Hematopoietic multipotent progenitor cell treated with erythropoietin and hydrocortisone succinate and interleukin-3 and kit ligand, for 4 days (in vitro differentiated cells): ENCODE measurements at regions not wholly inside any gene's neighbourhood (a gene's known extent, or its start where the extent isn't known, plus 50 kb on each side); places are given as distances from the start of the nearest gene placed in this dataset.

ENCODE experiments used
- DNase-seq: peaks from one replicate; pipeline ENCODE4 v3.0.0-alpha.2; 2015

- no peak for DNase-seq
These were observed 57.2 kb upstream of the GSE1 start for GRCh38 chr16:85555719-85556455.

DNA sequence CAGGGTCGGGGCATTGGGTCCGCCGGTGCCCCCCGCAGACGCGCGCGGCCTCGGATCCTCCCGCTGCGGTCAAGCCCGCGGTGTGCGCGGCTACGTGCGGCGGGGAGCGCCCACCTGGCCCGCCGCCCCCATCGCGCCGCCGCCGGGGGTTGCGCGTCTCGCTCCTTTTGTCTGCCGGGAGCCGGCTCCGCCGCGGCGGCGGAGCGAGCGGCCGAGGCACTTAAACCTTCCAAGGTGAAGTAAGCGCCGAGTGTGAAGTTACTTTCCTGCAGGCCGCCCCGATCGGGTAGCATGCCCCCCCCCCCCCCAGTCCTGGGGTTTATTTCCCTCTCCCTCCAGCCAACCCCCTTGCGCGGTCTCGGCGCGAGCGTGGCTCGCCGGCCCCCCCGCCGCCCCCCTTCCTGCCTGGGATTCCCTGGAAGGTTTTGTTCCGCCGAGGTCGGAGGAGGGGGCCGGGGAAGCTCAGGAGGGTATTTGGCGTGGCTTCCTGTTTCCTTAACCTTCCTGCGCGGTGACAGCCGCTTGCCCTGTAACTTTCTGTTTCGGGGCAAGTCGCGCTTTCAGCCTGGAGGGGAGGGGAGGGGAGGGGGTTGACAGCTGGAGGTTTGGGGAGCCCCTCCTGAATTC lies 56.6 kb upstream of the GSE1 start:
- peak; percentile 75 for DNase-seq

DNA sequence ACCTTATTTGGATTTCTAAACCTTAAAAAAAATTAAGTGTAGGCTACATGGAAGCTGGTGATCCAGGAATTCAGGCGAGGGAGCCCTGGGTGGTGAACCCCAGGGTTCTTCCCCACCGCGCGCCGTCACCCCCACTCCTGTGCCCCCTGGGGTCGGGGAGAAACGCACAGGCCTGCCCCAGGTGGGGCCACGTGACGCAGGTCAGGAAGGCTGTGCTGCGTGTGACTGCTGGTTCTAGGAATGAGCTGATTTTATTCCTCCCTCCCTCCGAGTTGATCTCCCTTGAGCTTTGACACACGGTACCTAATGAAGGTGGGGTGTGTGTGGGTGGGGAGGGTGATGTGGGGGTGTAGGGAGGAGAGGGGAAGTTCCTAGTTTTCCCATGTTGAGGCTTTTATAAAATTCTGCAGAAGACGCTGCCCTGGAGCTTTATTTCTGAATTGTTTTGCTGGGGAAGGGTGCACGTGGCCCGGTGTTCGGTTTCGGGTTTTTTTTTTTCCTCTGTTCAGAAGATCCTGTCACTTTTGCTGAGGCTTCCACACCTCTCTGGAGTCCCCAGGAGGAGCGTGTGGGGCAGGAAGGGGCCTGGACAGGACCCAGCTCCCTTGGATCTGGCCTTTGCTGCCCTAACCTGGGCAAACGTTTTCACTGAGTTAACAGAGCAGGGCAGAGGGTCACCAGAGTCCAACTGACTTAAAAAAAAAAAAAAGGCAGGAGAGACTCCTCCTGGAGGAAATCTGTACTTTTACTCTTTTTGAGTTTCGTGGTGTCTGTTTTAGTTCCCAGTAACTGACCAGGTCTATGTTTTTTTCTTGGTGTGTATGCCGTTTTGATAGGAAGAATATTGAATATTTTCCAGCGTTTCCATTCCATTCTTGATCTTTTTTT lies 55.8 kb upstream of the GSE1 start:
- no peak for DNase-seq

DNA sequence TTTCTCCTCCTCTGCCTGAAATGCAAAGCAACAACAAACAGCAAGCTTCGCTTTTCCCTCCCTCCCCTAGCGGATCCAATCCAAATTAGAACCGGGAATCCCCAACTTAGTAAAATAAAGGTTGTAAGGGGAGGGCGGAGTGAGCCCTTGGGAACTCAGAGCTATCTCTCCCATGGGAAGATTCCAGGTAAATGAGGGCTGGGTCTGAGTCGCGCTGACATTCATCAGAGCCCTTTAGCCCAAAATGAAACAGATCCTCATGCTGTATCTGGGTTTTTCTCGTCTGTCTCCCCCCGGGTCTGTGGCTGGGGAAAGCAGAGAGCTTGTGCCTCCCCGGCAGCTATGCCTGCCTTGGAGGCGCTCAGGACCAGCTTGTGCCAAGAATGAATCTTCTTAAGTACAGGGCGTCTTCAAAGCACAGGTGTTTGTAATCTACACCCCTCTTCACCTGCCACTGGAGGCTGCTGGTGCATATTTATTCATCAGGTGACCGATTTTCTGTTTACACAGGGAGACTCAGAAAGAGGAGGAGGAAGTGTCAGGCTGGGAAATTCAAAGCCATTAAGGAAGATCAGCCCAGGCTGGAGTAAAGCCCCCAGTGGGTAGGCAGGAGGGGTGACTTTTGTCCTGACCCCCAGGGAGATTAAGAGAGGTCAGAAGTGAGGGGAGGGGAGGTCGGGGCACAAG lies 55.0 kb upstream of the GSE1 start:
- DNase-seq, result no peak

DNA sequence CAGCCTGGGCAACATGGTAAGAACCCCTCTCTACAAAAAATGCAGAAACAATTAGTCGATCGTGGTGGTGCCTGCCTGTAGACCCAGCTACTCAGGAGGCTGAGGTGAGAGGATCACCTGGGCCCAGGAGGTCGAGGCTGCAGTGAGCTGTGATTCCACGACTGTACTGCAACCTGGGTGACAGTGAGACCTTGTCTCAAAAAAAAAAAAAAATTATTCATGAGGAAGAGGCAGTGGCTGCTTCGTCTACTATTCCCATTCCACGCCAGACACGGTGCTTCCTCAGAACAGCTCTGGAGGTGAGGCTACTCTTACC lies 52.2 kb upstream of the GSE1 start:
- no peak for DNase-seq

GRCh38 chr16:85561248-85562092 lies 51.7 kb upstream of the GSE1 start:
- no peak for DNase-seq

DNA sequence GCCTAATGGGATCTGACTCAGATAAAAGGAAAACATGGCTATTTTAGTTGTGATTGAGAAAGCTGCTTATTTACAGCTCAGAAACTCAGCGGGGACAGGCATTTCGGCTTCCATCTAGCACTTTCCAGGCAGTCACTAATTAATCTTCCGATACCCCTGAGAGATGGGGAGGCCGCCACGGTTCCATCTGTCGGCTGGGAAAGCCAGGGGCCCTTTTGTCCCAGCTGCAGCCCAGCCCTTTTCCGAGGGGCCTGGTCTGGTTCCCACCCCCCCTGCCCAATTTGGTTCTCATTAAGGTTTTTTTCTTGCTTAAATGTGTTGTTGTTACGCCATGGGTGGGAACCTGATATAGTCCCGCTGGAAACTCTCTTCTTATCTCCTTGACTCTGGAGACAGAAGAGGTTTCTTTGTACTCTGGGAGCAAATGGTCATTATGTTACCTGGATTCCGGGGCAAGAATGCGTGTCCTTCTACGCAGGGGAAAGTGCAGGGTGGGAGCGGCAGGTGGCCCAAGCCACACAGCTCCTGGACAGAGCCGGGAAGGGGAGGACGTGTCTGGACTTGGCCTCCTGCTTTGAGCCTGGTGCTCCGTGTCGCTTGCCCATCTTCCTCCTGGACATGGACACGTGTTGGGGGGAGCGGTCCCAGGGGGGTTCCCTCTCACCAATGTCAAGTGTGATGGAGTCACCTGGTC lies 50.9 kb upstream of the GSE1 start:
- DNase-seq, result no peak

DNA sequence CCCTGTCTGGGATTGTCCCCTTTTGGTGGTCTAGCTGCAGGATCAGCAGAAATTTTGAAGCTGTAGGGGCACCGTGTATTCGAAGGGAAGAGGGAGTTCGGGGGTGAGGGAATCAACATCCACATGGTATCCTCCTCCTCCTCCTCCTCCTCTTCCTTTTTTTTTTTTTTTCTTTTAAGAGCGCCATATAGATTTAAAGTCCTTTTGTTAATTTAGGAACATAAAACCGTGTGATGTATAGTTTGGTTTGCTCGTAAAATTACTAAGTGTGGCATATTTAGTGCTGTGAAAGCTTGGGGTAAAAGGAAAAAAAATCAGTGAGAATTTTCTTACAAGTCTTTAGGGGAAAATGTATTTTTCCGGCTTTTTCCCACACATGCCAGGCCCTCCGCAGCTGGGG lies 50.1 kb upstream of the GSE1 start:
- no peak for DNase-seq
